AML-193 (cell line): ENCODE measurements at regions not wholly inside any gene's neighbourhood (a gene's known extent, or its start where the extent isn't known, plus 50 kb on each side); places are given as distances from the start of the nearest gene placed in this dataset.

ENCODE experiments used
- DNase-seq, 2 experiments: peaks; one replicate each; lab custom pipeline; 2025; lab: John Stamatoyannopoulos, UW

DNA sequence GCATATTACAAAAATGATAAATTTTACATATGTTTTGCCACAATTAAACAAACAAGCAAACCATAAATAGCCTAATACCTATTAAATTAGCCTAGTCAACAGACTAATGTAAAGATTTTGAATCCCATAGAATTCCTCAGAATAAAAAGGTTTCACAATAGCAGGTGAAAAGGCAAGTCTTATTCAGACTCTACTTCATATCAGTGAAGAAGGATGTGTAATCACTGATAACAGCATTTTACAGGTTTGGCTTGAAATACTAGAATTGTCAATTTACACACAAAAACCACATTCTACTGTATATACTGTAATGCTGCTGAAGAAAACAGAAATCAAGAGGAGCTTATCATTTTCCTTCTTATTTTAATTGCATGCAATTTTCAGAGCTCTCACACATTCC lies 90.8 kb upstream of the SSTR1 start:
- no peak for DNase-seq

DNA sequence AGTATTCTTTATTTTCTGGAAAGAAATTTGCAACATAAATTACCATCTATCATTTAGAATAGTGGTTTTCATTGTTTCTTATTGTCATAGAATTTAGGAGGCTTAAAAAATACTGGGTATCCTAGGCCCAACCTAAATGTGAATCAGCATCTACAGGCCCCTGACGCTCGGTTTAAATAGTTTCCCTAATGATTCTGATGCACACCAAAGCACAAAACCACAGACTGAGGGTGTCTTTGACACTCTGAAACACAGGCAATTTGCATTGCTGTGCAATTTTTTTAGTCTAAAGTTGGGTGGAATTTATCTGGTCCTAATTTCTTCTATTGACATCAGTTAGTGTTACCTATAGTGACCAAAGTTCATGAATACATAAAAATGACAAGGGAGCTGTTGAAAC lies 87.6 kb upstream of the SSTR1 start:
- no peak for DNase-seq

DNA sequence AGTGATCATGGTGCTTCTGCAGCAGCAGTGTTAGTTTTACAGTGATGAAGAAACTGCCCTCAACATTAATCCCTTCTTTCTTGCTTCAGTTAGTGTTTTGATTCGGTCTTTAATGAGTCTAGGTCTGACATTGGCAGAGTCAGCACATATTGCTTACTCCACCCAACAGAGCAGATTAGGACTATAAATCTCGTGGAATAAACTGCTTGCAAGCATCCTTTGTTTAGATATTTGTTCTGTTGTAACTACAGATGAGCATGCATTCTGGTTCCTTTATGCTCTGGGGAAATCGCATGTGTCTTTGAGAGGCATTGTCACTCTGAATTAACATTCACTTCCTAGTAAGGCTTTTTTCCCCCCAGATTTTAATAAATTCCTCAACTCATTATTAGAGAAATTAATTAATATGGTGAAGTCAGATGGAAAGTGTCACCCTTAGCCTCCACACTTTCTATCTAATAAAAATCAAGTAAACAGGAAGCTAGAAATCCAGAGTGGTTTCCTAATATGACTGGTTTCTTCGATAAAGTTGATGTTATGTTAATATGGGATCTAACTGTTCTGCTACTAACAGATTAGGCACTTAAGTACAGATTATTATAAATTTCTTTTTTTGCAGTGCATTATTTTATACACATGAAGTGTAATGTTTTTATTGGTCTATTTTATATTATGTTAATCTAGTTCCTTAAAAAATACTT lies 86.2 kb upstream of the SSTR1 start:
- no peak for DNase-seq

DNA sequence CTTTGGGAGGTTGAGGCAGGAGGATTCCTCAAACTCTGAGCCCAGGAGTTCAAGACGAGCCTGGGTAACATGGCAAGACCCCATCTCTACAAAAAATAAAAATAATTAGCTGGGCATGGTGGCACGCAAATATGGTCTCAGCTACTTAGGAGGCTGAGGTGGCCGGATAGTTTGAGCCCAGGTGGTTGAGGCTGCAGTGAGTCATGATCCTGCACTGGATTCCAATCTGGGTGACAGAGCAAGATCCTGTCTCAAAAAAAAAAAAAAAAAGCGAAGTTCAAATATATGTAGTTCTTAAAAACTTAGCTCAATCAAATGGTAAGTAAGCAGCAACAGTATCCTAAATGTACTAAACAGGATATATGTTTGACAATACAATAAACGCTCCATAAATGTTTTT lies 85.5 kb upstream of the SSTR1 start:
- DNase-seq, result no peak

DNA sequence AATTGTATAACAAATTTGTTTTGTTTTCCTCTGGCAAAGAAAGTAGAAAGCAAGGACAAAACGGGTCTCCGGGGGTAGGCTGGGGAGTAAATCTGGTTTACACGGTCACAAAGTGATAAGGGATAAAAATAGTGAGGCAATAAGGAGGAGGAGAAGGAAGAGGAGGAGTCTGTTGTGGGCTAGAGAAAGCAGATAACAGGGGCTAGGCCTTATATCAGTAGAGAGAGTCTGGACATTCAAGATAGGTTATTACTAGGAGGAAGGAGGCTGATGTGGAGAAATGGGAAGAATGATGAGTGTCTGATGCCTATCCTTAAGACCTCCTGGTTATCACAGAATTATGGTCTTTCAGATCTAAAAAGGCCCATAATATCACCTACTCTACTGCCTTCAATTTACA lies 83.2 kb upstream of the SSTR1 start:
- DNase-seq, result no peak

DNA sequence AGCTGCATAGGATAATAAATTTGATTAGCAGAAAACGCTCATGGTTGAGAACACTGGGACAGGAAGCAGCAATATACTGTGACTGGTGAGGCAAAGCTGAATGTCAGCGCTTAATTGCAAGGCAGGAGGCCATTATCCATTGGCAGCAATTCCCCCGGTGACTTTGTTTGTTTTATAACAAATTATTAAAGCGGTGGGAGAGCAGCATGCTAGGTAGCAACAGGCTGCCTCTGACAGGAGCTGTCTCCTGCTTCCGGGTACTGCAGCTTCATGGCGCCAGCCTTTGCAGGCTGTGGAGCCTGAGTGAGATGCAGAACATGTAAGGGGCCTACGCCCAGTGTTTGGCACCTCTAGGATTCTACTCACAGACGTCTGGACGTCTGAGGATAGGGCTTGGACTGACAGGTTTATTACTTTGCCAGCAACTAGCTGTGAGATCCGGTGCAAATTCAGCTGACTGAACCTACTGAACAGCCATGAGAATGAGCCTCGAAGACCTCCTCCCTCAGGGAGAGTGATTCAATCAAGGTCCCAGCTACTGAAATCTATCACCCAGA lies 82.1 kb upstream of the SSTR1 start:
- no peak for DNase-seq

DNA sequence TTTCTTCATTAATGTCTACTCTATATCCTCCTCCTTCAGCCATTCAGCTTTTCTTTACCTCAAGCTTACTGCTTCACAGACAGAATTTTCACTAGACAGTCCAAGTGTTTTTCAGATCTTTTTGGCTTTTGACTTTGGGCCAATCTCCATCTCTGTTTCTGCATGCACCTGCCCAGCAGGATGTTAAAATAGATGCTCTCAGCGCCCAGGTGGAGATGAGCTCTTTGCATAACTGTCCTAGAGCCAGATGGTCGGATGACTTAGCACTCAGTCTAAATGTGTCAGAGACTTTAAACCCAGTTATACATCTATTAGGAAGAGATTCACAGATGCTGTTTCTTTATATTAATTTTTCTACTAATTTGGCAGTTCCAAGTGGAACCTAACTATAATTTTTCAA lies 80.3 kb upstream of the SSTR1 start:
- no peak for DNase-seq

DNA sequence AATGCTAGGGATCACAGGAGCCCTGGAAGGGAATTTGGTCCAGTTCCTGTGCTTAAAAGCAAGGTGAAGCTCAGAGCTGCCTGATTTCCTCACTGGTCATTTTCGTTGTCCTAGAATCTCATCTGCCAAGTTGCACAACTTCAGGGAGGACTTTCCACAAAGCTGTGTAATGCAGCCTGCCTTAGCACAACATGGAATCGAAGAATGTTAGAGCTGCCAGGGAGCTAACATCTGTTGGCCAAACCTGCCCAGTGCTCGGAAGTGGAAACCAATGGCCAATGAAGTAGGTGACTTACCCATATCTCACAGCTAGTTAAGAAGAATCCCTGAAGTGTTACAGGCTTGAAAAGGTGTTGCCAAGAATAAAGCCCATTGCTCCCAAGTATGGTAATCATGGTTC lies 79.9 kb upstream of the SSTR1 start:
- no peak for DNase-seq

DNA sequence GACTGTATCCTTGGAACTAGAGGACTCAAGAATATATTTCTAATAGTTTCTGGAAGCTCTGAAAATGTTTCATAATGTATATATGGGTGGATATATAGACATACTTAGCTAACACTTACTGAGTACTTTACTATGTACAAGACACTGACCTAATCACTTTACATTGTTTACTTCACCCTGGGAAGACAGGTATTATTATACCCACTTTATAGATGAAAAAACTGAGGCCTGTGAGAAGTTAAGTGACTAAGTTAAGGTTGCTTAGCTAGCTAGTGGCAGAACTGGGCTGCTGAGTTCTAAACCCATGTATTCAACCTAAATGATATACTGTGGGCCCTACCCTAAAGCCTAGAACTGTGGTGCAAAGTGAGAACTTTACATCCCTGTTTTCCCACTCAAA lies 79.1 kb upstream of the SSTR1 start:
- DNase-seq, result no peak

DNA sequence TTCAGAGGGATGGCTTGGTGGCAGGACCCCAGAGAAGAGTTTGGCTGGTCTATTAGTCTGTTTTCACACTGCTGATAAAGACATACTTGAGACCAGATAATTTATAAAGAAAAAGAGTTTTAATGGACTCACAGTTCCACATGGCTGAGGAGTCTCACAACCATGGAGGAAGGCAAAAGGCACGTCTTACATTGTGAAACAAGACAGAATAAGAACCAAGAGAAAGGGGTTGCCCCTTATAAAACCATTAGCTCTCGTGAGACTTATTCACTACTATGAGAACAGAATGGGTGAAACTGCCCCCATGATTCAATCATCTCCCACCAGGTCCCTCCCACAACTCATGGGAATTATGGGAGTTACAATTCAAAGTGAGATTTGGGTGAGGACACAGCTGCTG lies 78.5 kb upstream of the SSTR1 start:
- DNase-seq, result no peak

DNA sequence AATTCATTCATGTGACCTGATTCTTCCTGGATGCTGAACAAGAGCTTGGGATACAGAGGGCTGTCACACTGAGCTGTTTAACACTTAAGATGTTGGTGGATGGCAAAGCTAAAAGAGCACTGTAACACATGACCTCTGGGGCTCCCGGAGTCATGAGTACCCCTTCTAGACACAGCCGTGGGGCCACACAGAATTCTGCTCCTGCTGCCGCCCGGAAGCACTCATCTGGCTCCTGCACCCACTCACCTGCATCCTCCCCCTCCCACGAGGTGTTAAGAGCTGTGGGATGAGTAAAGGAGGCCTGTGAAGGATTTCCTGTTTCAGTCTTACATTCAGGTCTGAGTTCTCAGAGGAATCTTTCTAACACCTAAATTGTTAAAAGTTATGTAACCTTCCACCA lies 78.0 kb upstream of the SSTR1 start:
- no peak for DNase-seq

DNA sequence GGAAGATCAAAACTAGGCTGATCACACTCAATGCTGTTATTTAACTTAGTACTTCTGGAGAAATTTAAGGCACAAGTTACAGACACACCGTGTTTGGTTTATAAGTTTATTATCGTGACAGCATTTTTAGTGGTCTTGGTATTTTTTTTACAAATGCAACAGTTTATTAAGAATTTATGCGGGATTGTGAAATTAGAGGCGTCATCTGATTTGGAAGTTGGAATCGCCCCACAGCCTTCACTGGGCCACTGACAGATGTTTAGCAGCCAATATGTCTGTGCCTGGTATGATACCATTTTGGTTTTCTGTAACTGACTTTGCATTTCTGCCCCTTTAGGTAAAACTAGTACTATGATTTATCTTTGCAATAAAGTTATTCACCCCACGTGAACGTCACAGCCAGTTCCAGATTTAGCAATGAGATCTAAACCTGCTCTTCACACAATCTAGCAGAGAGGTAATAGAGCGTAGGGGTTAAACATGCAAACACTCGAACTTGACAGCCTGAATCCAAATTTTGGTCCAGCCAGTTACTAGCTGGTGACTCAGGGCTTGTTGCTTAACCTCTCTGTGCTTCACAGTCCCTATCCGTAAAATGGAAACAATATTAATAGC lies 73.2 kb upstream of the SSTR1 start:
- no peak for DNase-seq

DNA sequence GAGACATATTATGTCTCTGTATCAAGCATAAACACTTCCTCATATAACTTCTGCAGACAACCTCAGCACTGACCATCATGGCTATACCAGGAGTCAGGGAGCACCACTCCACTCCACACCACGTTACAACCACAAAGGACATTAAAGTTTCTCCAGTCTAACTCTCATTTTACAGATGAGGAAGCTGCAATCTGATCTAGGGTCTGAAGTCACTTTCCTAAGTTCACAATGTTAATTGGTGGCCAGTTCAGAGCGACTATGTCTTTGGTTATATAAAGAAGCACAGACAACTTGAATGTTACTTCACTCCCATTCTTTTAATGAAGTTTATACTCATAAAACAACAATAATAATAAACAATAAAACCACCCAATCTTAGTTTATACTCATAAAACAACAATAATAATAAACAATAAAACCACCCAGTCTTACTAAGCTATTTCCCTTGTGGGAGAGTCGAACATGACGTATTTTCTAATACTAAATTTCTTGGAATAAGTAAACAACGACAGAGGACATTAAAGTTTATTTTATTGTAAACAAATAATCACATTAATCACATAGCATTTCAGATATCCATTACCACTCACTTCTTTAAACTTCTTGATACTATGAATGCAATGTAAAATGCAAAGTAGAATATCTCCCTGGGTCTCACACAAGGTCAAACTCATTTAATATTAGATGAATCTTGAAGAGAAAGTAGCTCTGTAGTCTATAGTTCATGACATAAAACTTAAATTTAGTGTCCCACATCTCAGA lies 72.4 kb upstream of the SSTR1 start:
- no peak for DNase-seq

DNA sequence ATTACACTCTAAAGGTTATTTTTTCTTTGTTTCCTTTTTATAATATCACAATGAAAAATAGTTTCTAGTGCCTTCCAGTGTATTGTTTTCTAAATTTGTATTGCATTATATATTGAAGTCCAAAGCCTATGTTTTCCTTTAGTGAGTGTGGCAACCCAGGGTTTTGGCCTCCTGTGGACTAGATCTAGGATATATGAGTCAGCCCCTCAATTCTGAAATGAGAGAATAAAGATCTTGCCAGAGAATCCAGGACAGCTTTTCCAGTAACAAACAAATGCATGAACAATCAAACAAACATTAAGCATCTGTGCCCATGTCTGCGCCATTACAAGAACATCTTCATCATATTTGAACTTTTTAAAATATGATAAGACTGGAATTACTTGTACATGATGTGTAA lies 70.7 kb upstream of the SSTR1 start:
- DNase-seq, result no peak

DNA sequence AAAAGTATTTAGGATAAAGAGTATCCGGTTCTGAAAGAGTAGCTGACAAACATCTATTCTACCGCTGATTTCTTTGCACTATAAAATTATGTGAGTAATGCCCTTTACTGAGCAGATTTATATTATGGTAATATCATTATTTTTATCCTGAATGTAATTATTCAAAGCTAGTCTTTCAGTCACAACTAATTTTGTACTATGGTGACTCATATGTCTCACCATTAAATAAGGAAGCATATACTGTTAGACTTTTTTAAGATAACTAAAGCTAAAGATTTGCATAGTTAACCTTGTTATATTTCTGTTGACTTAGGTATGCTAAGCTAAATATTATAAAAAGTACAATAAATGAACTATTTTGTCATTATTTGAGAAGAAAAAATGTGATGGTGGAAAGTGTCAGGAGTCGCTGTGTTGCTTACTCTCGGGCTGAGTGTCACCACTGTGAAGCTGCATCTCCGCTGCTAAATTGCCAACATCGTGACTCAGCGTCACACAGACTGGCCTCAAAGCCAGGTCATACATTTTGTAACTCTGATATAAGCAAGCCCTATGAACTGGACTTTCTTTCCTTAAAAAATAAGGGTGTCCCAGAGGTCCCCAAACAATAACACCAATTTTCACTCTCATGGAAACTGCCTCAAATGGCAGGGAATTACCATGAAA lies 69.1 kb upstream of the SSTR1 start:
- DNase-seq, result no peak

DNA sequence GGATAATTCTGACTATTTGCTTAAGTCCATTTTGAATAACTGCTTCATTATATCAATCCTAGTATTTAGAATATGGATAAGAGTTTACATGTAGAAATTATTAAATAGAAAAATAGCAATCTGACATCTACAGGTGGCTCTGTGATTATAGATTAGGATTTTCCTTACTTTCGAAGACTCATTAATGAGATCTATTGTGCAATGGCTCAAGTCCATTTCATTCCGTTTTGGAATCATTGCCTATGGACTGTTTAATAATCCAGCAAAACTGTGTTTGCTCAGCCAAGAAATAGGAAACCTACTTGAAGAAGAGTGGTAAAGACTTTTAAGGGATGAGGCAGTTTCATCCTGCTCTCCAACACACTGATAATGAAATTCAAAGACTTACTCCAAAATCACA lies 67.8 kb upstream of the SSTR1 start:
- no peak for DNase-seq

DNA sequence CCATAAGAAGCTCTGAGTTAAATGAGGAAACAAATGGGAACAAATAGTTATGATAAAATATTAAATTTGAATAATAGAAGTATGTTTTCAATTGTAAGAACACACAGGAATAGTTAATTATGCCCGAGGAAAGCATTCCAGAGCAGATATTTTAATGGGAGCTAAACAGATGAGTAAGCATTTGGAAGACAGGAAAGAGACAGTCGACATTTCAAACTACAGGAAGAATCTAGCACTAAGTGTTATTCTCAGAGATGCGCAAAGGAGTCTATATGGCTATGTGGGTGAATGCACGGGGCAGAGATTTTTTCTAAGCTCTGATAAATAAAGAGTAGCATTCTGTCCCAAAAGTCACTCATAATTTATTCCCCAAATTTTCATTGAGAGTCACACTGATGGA lies 64.5 kb upstream of the SSTR1 start:
- no peak for DNase-seq

DNA sequence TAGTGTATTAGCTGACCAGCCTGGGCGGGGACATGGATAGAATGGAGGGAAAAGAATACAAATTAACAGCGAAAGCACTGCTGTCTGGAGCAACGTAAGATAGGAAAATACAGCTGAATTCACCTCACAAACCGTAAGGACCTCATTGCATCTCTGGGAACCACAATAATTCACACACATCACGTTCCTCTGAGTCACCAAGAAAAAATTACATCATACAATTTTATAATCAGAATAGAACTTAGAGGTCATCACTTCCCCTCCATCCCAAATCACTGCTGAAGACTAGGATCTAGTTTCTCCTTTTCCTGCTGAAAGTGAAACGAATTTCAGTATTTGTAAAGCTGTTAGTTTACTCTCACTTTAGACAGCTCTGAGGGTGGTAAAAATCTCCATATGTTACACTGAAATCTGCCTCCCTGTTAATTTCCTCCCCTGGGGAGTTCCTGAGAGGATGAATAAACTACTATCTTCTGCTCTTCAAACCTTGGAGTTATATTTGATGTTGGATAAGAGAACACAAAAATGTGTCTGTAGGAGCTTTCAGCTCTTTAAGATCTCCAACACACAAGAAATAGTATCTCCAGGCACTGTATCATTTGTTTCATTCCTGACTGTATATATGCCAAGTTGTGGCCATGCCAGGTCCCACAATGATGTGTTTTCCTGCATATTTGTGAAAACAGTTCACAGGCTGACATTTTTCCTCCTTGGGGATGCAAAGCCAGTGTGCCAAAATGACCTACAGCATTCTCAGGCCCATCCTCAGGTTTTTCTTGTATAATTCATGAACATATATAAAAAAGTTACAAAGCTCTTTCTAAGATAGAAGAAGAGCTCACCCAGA lies 63.8 kb upstream of the SSTR1 start:
- DNase-seq, result no peak

DNA sequence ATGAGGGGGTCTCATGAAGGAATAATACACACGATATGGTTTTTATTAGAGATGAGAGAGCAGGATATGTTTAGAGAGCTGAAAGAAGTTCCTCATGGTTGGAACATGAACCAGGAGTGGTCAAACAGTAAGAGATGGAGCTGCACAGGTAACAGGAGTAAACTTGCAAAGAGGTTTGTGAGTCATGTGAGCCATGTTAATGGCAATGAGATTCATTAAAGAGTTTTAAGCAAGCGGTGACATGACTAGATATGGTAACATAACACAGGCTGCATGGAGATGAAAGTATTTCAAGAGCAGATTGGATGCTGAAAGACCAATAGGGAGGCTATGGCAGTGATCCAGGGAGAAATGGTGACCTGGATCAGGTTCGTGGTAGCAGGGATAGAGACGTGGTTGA lies 62.6 kb upstream of the SSTR1 start:
- DNase-seq, result no peak

DNA sequence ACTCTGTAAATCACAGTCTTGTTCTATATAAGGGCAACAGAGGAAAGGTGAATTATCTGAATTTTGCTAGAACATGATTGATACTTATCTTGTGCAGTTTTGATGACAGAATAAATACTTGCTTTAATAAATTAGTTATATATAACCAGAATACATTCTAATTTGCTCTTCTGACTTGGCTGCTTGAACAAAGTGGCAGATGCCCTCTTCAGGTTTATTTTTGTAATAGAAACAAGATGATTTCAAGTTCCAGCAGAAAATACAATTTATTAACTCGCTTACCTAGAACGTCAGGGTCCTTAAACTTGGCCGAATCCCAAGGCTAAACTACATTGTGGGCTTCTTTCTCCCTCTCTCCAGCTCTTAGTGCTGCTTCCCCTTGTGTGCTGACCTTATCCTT lies 57.6 kb upstream of the SSTR1 start:
- DNase-seq, result no peak
